ENCODE measurements at regions not wholly inside any gene's neighbourhood (a gene's known extent, or its start where the extent isn't known, plus 50 kb on each side); places are given as distances from the start of the nearest gene placed in this dataset.

DNA sequence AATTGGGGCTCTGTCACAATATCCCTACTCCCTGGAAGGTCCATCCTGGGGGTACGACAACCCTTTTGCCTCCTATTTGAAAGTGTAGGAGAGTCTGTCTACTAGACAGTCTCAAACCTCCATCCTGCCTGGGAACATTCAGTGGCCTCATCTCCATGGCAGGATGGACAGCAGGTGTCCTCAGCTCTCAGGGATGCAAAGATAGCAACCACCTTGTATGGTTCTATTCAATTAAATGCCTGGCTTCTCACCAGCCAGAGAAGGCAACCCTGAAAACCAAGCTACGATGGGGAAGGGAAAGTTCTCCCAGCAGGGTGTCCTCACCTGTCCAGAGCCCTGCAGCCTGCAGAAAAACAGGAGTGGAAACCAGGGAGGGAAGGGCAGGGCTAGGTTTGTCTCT lies 164.9 kb downstream of the MIAT start:
- Histone ChIP-seq H3K4me3 (no peak overlapping the region), H3K36me3 (no peaks in the 10 kb centered on the region), H3K4me1 (replicated peaks) (no peaks in the 10 kb centered on the region), H3K9me3 (no peaks in the 10 kb centered on the region), H3K27me3 (replicated peaks; ENCODE audit: insufficient read depth) (no peaks in the 10 kb centered on the region), H3K27ac (no peak overlapping the region)
- intact Hi-C loops (cut with DNase I): no loop called here
- DNase-seq (ENCODE audit: low spot score): no peak
- WGBS: 61% methylated on average over 2 of the region's 2 CpGs
- TF ChIP-seq, protein P1, sequence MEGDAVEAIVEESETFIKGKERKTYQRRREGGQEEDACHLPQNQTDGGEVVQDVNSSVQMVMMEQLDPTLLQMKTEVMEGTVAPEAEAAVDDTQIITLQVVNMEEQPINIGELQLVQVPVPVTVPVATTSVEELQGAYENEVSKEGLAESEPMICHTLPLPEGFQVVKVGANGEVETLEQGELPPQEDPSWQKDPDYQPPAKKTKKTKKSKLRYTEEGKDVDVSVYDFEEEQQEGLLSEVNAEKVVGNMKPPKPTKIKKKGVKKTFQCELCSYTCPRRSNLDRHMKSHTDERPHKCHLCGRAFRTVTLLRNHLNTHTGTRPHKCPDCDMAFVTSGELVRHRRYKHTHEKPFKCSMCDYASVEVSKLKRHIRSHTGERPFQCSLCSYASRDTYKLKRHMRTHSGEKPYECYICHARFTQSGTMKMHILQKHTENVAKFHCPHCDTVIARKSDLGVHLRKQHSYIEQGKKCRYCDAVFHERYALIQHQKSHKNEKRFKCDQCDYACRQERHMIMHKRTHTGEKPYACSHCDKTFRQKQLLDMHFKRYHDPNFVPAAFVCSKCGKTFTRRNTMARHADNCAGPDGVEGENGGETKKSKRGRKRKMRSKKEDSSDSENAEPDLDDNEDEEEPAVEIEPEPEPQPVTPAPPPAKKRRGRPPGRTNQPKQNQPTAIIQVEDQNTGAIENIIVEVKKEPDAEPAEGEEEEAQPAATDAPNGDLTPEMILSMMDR (IDR thresholded peaks at IDR 0.05): no peak
- TF ChIP-seq POLR2A (IDR thresholded peaks at IDR 0.05) (no peak), POLR2AphosphoS5 (IDR thresholded peaks at IDR 0.05) (no peak)

GRCh38 chr22:26823966-26824365 lies 166.6 kb downstream of the MIAT start:
- no peak overlapping the region for H3K4me3 ChIP-seq
- no peak for DNase-seq (ENCODE audit: low spot score)
- H3K27me3 ChIP-seq (replicated peaks; ENCODE audit: insufficient read depth): no peaks in the 10 kb centered on the region
- H3K27ac ChIP-seq: no peak overlapping the region
- 87% methylated on average over 6 of the region's 6 CpGs for WGBS
- H3K4me1 ChIP-seq (replicated peaks): no peaks in the 10 kb centered on the region
- no peaks in the 10 kb centered on the region for H3K36me3 ChIP-seq
- TF ChIP-seq, protein P1 (IDR thresholded peaks at IDR 0.05): no peak
- no peak for TF ChIP-seq POLR2A (IDR thresholded peaks at IDR 0.05)
- TF ChIP-seq POLR2AphosphoS5 (IDR thresholded peaks at IDR 0.05): no peak
- H3K9me3 ChIP-seq: no peaks in the 10 kb centered on the region
- intact Hi-C loops (cut with DNase I): no loop called here

DNA sequence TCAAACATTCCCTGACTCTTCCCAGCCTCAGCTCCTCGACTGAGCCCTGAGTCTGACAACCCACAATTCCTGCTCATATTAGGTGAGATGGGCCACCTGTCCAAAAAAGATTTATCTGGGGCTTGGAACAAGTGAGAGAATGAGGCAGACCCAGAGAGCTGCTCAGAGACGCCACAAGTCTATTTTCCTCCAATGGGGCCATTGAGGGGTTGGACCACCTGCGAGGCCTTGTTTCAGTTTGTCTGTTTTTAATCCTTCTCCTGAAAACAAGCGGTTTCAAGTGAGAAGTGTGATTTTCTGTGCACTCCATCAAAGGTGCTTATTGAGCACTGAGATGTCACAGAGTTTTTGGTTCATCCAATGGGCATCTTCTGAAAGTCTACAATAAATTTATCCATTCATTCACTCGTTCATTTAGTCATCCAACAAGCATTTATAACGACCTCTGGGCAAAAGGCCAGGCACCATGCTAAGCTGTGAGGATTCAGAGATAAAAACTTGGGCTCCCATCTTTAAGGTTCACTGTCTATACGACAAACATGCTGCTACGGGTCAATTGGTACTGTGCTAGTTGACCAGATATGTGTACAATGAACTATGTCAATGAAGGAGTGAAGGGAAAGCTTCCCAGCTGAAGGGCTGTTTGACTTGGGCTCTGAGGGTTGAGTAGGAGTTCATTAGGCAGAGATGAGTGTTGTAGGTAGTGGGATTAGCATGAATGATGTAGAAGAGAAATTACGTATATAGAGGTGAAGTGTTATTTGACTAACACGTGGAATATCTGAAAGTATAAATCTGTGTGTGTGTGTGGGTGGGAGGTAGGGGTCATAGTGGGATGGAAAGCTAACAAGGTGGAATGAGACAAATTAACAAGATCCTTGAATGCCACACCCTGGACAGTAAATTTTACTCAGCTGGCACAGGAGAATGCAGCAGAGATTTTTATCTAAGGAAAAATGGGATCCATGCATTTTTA lies 168.9 kb downstream of the MIAT start:
- TF ChIP-seq, protein P1 (IDR thresholded peaks at IDR 0.05): no peak
- no peak for TF ChIP-seq POLR2AphosphoS5 (IDR thresholded peaks at IDR 0.05)
- no peak for TF ChIP-seq POLR2A (IDR thresholded peaks at IDR 0.05)
- no peak for DNase-seq (ENCODE audit: low spot score)
- Histone ChIP-seq H3K4me1 (replicated peaks) (no peaks in the 10 kb centered on the region), H3K4me3 (no peak overlapping the region), H3K9me3 (no peaks in the 10 kb centered on the region), H3K27ac (no peak overlapping the region), H3K27me3 (replicated peaks; ENCODE audit: insufficient read depth) (no peaks in the 10 kb centered on the region), H3K36me3 (no peaks in the 10 kb centered on the region)
- intact Hi-C loops (cut with DNase I): no loop called here
- WGBS: 65% methylated on average over 10 of the region's 10 CpGs

DNA sequence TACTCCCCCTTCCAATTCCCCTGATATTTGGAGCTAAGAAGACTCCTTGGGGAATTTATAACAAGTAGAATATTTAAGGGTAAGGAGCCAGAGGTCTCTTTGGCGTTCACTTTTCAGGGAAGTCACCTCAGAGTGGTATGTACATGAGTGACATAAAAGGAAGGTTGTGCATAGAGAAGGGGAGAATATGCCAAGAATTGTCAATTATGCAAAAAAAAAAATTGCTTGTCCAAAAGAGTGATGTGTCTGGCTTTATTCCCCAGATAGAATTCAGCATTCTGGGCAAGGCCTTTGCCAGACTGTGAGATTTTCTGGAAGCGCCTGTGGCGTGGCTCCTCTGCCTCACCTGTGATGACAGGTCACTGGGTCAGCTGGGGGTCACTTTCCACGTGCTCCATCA lies 170.2 kb downstream of the MIAT start:
- H3K36me3 ChIP-seq: no peaks in the 10 kb centered on the region
- intact Hi-C loops (cut with DNase I): no loop called here
- no peaks in the 10 kb centered on the region for H3K9me3 ChIP-seq
- no peak overlapping the region for H3K4me3 ChIP-seq
- H3K27me3 ChIP-seq (replicated peaks; ENCODE audit: insufficient read depth): no peaks in the 10 kb centered on the region
- no peak overlapping the region for H3K27ac ChIP-seq
- WGBS: 68% methylated on average over 4 of the region's 4 CpGs
- TF ChIP-seq, protein P1 (IDR thresholded peaks at IDR 0.05): no peak
- TF ChIP-seq POLR2A (IDR thresholded peaks at IDR 0.05) (no peak), POLR2AphosphoS5 (IDR thresholded peaks at IDR 0.05) (no peak)
- DNase-seq (ENCODE audit: low spot score): no peak
- no peaks in the 10 kb centered on the region for H3K4me1 ChIP-seq (replicated peaks)

- Histone ChIP-seq H3K27me3 (replicated peaks; ENCODE audit: insufficient read depth) (no peaks in the 10 kb centered on the region), H3K27ac (no peak overlapping the region), H3K4me3 (no peak overlapping the region), H3K36me3 (no peaks in the 10 kb centered on the region), H3K4me1 (replicated peaks) (no peaks in the 10 kb centered on the region), H3K9me3 (no peaks in the 10 kb centered on the region)
- TF ChIP-seq POLR2AphosphoS5 (IDR thresholded peaks at IDR 0.05) (no peak), POLR2A (IDR thresholded peaks at IDR 0.05) (no peak)
- TF ChIP-seq, protein P1 (IDR thresholded peaks at IDR 0.05): no peak
- intact Hi-C loops (cut with DNase I): no loop called here
- 88% methylated on average over 3 of the region's 3 CpGs for WGBS
- DNase-seq (ENCODE audit: low spot score): no peak
These were observed 170.9 kb downstream of the MIAT start for GRCh38 chr22:26828311-26828710.

All from prostate gland (tissue), 2 donors.